ENCODE measurements at regions not wholly inside any gene's neighbourhood (a gene's known extent, or its start where the extent isn't known, plus 50 kb on each side); places are given as distances from the start of the nearest gene placed in this dataset.

DNA sequence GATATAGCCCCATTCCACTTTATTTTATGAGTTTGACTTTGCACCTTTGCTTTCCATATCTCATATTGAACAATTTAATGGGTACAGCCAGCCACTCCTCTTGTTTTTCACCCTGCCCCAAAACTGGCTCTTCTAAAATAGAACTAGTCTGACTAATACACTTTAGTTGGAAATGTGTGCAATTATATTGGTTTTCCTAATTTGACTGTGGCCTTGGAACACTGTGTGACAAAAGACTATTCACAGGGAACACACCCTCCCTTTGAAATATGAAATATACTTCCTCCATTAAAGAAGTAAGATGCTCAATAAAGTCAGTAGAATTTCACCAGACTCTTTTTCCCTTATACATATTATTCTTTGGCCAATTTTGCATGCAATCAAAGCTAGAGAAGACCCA, 218.6 kb upstream of the DCN start:
- TF ChIP-seq, protein P1, sequence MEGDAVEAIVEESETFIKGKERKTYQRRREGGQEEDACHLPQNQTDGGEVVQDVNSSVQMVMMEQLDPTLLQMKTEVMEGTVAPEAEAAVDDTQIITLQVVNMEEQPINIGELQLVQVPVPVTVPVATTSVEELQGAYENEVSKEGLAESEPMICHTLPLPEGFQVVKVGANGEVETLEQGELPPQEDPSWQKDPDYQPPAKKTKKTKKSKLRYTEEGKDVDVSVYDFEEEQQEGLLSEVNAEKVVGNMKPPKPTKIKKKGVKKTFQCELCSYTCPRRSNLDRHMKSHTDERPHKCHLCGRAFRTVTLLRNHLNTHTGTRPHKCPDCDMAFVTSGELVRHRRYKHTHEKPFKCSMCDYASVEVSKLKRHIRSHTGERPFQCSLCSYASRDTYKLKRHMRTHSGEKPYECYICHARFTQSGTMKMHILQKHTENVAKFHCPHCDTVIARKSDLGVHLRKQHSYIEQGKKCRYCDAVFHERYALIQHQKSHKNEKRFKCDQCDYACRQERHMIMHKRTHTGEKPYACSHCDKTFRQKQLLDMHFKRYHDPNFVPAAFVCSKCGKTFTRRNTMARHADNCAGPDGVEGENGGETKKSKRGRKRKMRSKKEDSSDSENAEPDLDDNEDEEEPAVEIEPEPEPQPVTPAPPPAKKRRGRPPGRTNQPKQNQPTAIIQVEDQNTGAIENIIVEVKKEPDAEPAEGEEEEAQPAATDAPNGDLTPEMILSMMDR (IDR thresholded peaks at IDR 0.05; ENCODE audit: poor library complexity): no peak
- TF ChIP-seq EZH2 (IDR thresholded peaks at IDR 0.05; ENCODE audit: borderline replicate concordance): no peak

All from hepatocyte (in vitro differentiated cells).